ENCODE measurements at regions not wholly inside any gene's neighbourhood (a gene's known extent, or its start where the extent isn't known, plus 50 kb on each side); places are given as distances from the start of the nearest gene placed in this dataset.
A peak's percentile ranks its signal among the peaks of the same experiment; 100 is the strongest.

DNA sequence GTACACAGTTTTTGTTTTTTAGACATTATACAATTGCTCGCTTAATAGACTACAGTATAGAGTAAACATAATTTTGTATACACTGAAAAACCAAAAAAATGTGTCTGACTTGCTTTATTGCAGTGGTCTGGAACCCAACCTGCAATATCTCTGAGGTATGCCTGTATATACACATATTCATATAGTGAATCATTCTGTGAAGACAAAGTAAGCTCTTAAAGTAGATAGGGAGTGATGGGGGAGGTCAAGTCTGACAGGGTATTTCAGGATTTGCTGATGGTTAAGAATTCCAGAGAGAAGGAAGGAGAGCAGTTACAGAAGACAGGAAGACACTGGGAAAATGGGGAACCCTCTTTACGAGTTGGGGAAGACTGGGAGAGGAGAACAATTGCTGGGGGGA lies 417.9 kb downstream of the CD109 start:
- H3K36me3 ChIP-seq (replicated peaks in 1 of 2; ENCODE audit: control insufficient read depth in 1 of 2, insufficient read depth in 2 of 2, low read length in 2 of 2): no peaks in the 10 kb centered on the region
- H3K79me2 ChIP-seq (ENCODE audit: insufficient read depth, low read length): no peaks in the 10 kb centered on the region
- no TSS peak for BruUV-seq (replicated peaks)
- FAIRE-seq (no peak), DNase-seq (ENCODE audit: low spot score) (no peak), ATAC-seq (no peak)
- ChIA-PET CTCF (ENCODE audit: low intra/inter-chr PET ratio, low total read pairs) (no interaction called here), POLR2A (no interaction called here)
- no peaks in the 10 kb centered on the region for H4K20me1 ChIP-seq (ENCODE audit: insufficient read depth, low read length)
- H3K27me3 ChIP-seq (ENCODE audit: control insufficient read depth in 1 of 2, insufficient read depth in 2 of 2, low read length in 2 of 2): no peaks in the 10 kb centered on the region
- H2AFZ ChIP-seq (ENCODE audit: low read length): no peak overlapping the region
- H3K4me2 ChIP-seq (ENCODE audit: low read depth, low read length): no peak overlapping the region
- no peaks in the 10 kb centered on the region for H3K9me3 ChIP-seq (ENCODE audit: low read length)
- no peak overlapping the region for H3K4me3 ChIP-seq (replicated peaks in 1 of 3; ENCODE audit: insufficient read depth in 1 of 3, low read depth in 2 of 3, low read length in 3 of 3)
- no peak overlapping the region for H3K9ac ChIP-seq (ENCODE audit: insufficient read depth, low read depth, low read length)
- no peak overlapping the region for H3K27ac ChIP-seq (ENCODE audit: extremely low read length, insufficient read depth, low read length)
- H3K4me1 ChIP-seq (ENCODE audit: insufficient read depth, low read length): no peaks in the 10 kb centered on the region
- in situ Hi-C loops (cut with HindIII; ENCODE audit: extremely low pct_ligation_motif_present, low pct_unique_long_range_greater_than_20kb): no loop called here
- 0% methylated on average over 2 of the region's 2 CpGs for WGBS (ENCODE audit: low lambda C conversion rate)
- TF ChIP-seq GABPA (IDR thresholded peaks at IDR 0.05; ENCODE audit: low read depth, low read length) (no peak), GABPA (CRISPR knock-in tag; IDR thresholded peaks at IDR 0.05; ENCODE audit: low read depth) (no peak), HOXA3 (CRISPR knock-in tag; IDR thresholded peaks at IDR 0.05) (no peak)
- TF ChIP-seq, protein P1, sequence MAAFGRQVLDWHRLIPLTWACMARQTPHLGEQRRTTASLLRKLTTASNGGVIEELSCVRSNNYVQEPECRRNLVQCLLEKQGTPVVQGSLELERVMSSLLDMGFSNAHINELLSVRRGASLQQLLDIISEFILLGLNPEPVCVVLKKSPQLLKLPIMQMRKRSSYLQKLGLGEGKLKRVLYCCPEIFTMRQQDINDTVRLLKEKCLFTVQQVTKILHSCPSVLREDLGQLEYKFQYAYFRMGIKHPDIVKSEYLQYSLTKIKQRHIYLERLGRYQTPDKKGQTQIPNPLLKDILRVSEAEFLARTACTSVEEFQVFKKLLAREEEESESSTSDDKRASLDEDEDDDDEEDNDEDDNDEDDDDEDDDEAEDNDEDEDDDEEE (CRISPR knock-in tag; IDR thresholded peaks at IDR 0.05): no peak
- intact Hi-C loops (cut with micrococcal nuclease; ENCODE audit: unreplicated experiment): no loop called here

DNA sequence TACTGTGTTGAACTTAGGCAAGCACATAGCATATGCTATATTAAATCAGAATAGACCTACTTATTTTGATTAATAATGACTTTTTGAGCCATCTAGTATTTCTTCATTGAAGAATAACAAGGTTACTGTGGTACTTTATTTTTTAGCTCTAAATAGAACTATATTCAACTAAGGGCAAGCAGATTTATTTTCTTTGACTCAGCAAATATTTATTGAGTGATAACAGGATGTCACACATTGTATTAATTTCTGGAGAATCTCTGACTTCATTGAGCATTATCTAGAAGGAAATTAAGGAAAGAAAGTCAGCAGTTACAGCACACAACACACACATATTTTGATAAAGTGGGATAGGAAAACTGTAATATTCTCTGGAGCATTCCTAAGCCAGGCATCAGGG lies 407.4 kb downstream of the CD109 start:
- no peak overlapping the region for H2AFZ ChIP-seq (ENCODE audit: low read length)
- no peaks in the 10 kb centered on the region for H4K20me1 ChIP-seq (ENCODE audit: insufficient read depth, low read length)
- FAIRE-seq (no peak), ATAC-seq (no peak), DNase-seq (ENCODE audit: low spot score) (no peak)
- no peak overlapping the region for H3K27ac ChIP-seq (ENCODE audit: extremely low read length, insufficient read depth, low read length)
- H3K4me2 ChIP-seq (ENCODE audit: low read depth, low read length): no peak overlapping the region
- no peak overlapping the region for H3K9ac ChIP-seq (ENCODE audit: insufficient read depth, low read depth, low read length)
- in situ Hi-C loops (cut with HindIII; ENCODE audit: extremely low pct_ligation_motif_present, low pct_unique_long_range_greater_than_20kb) (no loop called here), intact Hi-C loops (cut with micrococcal nuclease; ENCODE audit: unreplicated experiment) (no loop called here)
- ChIA-PET POLR2A (no interaction called here), CTCF (ENCODE audit: low intra/inter-chr PET ratio, low total read pairs) (no interaction called here)
- no peaks in the 10 kb centered on the region for H3K27me3 ChIP-seq (ENCODE audit: control insufficient read depth in 1 of 2, insufficient read depth in 2 of 2, low read length in 2 of 2)
- H3K9me3 ChIP-seq (ENCODE audit: low read length): no peaks in the 10 kb centered on the region
- BruUV-seq (replicated peaks): no TSS peak
- no peak overlapping the region for H3K4me3 ChIP-seq (replicated peaks in 1 of 3; ENCODE audit: insufficient read depth in 1 of 3, low read depth in 2 of 3, low read length in 3 of 3)
- H3K36me3 ChIP-seq (replicated peaks in 1 of 2; ENCODE audit: control insufficient read depth in 1 of 2, insufficient read depth in 2 of 2, low read length in 2 of 2): no peaks in the 10 kb centered on the region
- H3K79me2 ChIP-seq (ENCODE audit: insufficient read depth, low read length): no peaks in the 10 kb centered on the region
- TF ChIP-seq, protein P2, sequence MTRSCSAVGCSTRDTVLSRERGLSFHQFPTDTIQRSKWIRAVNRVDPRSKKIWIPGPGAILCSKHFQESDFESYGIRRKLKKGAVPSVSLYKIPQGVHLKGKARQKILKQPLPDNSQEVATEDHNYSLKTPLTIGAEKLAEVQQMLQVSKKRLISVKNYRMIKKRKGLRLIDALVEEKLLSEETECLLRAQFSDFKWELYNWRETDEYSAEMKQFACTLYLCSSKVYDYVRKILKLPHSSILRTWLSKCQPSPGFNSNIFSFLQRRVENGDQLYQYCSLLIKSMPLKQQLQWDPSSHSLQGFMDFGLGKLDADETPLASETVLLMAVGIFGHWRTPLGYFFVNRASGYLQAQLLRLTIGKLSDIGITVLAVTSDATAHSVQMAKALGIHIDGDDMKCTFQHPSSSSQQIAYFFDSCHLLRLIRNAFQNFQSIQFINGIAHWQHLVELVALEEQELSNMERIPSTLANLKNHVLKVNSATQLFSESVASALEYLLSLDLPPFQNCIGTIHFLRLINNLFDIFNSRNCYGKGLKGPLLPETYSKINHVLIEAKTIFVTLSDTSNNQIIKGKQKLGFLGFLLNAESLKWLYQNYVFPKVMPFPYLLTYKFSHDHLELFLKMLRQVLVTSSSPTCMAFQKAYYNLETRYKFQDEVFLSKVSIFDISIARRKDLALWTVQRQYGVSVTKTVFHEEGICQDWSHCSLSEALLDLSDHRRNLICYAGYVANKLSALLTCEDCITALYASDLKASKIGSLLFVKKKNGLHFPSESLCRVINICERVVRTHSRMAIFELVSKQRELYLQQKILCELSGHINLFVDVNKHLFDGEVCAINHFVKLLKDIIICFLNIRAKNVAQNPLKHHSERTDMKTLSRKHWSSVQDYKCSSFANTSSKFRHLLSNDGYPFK (CRISPR knock-in tag; IDR thresholded peaks at IDR 0.05; ENCODE audit: borderline replicate concordance): no peak
- TF ChIP-seq, protein P3, sequence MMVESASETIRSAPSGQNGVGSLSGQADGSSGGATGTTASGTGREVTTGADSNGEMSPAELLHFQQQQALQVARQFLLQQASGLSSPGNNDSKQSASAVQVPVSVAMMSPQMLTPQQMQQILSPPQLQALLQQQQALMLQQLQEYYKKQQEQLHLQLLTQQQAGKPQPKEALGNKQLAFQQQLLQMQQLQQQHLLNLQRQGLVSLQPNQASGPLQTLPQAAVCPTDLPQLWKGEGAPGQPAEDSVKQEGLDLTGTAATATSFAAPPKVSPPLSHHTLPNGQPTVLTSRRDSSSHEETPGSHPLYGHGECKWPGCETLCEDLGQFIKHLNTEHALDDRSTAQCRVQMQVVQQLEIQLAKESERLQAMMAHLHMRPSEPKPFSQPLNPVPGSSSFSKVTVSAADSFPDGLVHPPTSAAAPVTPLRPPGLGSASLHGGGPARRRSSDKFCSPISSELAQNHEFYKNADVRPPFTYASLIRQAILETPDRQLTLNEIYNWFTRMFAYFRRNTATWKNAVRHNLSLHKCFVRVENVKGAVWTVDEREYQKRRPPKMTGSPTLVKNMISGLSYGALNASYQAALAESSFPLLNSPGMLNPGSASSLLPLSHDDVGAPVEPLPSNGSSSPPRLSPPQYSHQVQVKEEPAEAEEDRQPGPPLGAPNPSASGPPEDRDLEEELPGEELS (CRISPR knock-in tag; IDR thresholded peaks at IDR 0.05): no peak
- no peak for TF ChIP-seq PRMT3 (CRISPR knock-in tag; IDR thresholded peaks at IDR 0.05; ENCODE audit: borderline replicate concordance, low read depth)
- TF ChIP-seq ZNF451 (CRISPR knock-in tag; IDR thresholded peaks at IDR 0.05): no peak
- peak; percentile 5 to 72; a peak in 2 of 4 replicates for TF ChIP-seq MAFK (conservative IDR thresholded peaks at IDR 0.05 in 1 of 2, IDR thresholded peaks at IDR 0.05 in 1 of 2; ENCODE audit: low read length in 2 of 2)
- TF ChIP-seq, protein P4, sequence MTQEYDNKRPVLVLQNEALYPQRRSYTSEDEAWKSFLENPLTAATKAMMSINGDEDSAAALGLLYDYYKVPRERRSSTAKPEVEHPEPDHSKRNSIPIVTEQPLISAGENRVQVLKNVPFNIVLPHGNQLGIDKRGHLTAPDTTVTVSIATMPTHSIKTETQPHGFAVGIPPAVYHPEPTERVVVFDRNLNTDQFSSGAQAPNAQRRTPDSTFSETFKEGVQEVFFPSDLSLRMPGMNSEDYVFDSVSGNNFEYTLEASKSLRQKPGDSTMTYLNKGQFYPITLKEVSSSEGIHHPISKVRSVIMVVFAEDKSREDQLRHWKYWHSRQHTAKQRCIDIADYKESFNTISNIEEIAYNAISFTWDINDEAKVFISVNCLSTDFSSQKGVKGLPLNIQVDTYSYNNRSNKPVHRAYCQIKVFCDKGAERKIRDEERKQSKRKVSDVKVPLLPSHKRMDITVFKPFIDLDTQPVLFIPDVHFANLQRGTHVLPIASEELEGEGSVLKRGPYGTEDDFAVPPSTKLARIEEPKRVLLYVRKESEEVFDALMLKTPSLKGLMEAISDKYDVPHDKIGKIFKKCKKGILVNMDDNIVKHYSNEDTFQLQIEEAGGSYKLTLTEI (CRISPR knock-in tag; conservative IDR thresholded peaks at IDR 0.05): no peak
- peak; percentile 34; the same call in 1 of the 2 replicates for TF ChIP-seq MAFF (IDR thresholded peaks at IDR 0.05; ENCODE audit: low read depth, low read length)
- H3K4me1 ChIP-seq (ENCODE audit: insufficient read depth, low read length): no peaks in the 10 kb centered on the region

Measured in HepG2 (cell line).